Mesendoderm (in vitro differentiated cells): ENCODE measurements at regions not wholly inside any gene's neighbourhood (a gene's known extent, or its start where the extent isn't known, plus 50 kb on each side); places are given as distances from the start of the nearest gene placed in this dataset.
"Not testable (repeated sequence)": the region's sequence is repeated elsewhere in the genome, so short reads cannot be mapped to it uniquely, and the experiment has no call there.

ENCODE experiments used
- DNase-seq: peaks from one replicate; pipeline ENCODE4 v3.0.0; 2013
- H2AK5ac ChIP-seq: 2 replicates; pipeline ENCODE4 v1.6.1; 2013; ENCODE audit warnings: low read length, inconsistent platforms
- H2BK120ac ChIP-seq: 2 replicates; pipeline ENCODE4 v1.6.1; 2013; ENCODE audit warnings: low read depth, mild to moderate bottlenecking, low read length, moderate library complexity, mixed read lengths
- H2BK15ac ChIP-seq: replicated peaks from 2 replicates; pipeline ENCODE4 v1.6.1; 2013; ENCODE audit warnings: low read depth, mild to moderate bottlenecking, moderate library complexity
- H2BK5ac ChIP-seq: 2 replicates; pipeline ENCODE4 v1.6.1; 2013; ENCODE audit warnings: low read length, inconsistent platforms
- H3K18ac ChIP-seq: 2 replicates; pipeline ENCODE4 v1.6.1; 2013; ENCODE audit warnings: mild to moderate bottlenecking, low read length, mixed read lengths
- H3K23ac ChIP-seq: one replicate; pipeline ENCODE4 v1.6.1; 2013; ENCODE audit warnings: low read length
- H3K27ac ChIP-seq: 2 replicates; pipeline ENCODE4 v1.5.1; 2013; ENCODE audit warnings: low read depth, mild to moderate bottlenecking, inconsistent platforms, low read length, moderate library complexity
- H3K27me3 ChIP-seq: 2 replicates; pipeline ENCODE4 v1.6.1; 2013; ENCODE audit warnings: low read length, control low read depth, mild to moderate bottlenecking, inconsistent platforms; ENCODE audit not compliant: insufficient read depth, poor library complexity
- H3K36me3 ChIP-seq: 2 replicates; pipeline ENCODE4 v1.6.1; 2013; ENCODE audit warnings: low read length, inconsistent platforms; ENCODE audit not compliant: control insufficient read depth, insufficient read depth
- H3K4ac ChIP-seq: one replicate; pipeline ENCODE4 v1.6.1; 2013; ENCODE audit warnings: low read depth, mild to moderate bottlenecking, low read length, moderate library complexity
- H3K4me1 ChIP-seq: 2 replicates; pipeline ENCODE4 v1.6.1; 2013; ENCODE audit warnings: low read depth, low read length, inconsistent platforms; ENCODE audit not compliant: control insufficient read depth
- H3K4me2 ChIP-seq: 2 replicates; pipeline ENCODE4 v1.6.1; 2013; ENCODE audit warnings: low read length
- H3K4me3 ChIP-seq: 2 replicates; pipeline ENCODE4 v1.5.1; 2013; ENCODE audit warnings: mild to moderate bottlenecking, low read length
- H3K56ac ChIP-seq: one replicate; pipeline ENCODE4 v1.6.1; 2013; ENCODE audit warnings: low read length
- H3K79me1 ChIP-seq: 2 replicates; pipeline ENCODE4 v1.6.1; 2013; ENCODE audit warnings: low read length, inconsistent platforms
- H3K79me2 ChIP-seq: 2 replicates; pipeline ENCODE4 v1.6.1; 2013; ENCODE audit warnings: mild to moderate bottlenecking, low read length; ENCODE audit not compliant: control insufficient read depth, insufficient read depth
- H3K9ac ChIP-seq: 2 replicates; pipeline ENCODE4 v1.6.1; 2013; ENCODE audit warnings: low read length, inconsistent platforms
- H4K5ac ChIP-seq: one replicate; pipeline ENCODE4 v1.6.1; 2013; ENCODE audit warnings: low read length
- H4K8ac ChIP-seq: one replicate; pipeline ENCODE4 v1.6.1; 2013; ENCODE audit warnings: low read depth, mild to moderate bottlenecking, control low read depth, low read length, moderate library complexity
- WGBS: extraction: QIAGEN DNeasy Blood & Tissue Kit; methylation state at CpG from one replicate; pipeline ENCODE4 v1.1.7; 2013; ENCODE audit warnings: low lambda C conversion rate, missing lambda C conversion rate; ENCODE audit not compliant: insufficient coverage; ENCODE audit errors: extremely low coverage; 5-methylcytosine and 5-hydroxymethylcytosine counted together

GRCh38 chr17:20651736-20652135 is 72.2 kb downstream of the CDRT15L2 start:
- H3K4me1 ChIP-seq, H2AK5ac ChIP-seq, H3K27me3 ChIP-seq, H3K4ac ChIP-seq, H3K56ac ChIP-seq, H2BK15ac ChIP-seq, H3K18ac ChIP-seq, H3K9ac ChIP-seq, H3K4me3 ChIP-seq, H2BK5ac ChIP-seq, H3K79me2 ChIP-seq, H4K5ac ChIP-seq, H3K23ac ChIP-seq, H3K79me1 ChIP-seq, H3K36me3 ChIP-seq, H4K8ac ChIP-seq, H3K4me2 ChIP-seq, DNase-seq, H2BK120ac ChIP-seq, H3K27ac ChIP-seq: not testable (repeated sequence)
- no CpG with 5 or more reads among the region's 2 CpGs for WGBS

DNA sequence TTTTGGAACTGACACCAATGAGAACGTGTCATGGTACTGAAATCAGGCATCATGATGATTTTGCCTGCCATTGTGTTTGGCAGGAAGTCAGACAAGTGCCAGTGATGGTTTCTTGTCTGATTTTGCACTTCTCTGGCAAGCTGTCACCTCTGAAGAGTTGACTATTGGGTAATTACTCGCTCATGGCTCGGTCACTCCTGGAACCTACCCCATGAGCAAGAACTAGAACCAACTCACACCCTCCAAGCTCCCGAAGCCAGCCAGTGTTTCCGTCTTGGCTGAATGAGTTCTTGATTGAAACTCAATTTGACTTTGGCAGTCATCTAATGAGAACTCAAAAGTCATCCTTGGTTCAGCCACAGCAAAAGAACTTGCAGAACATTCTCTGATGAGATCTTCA is 73.9 kb downstream of the CDRT15L2 start:
- not testable (repeated sequence) for H3K18ac ChIP-seq, H3K27ac ChIP-seq, H2BK5ac ChIP-seq, H3K79me1 ChIP-seq, H3K56ac ChIP-seq, H3K27me3 ChIP-seq, H3K36me3 ChIP-seq, H4K8ac ChIP-seq, H3K4ac ChIP-seq, H3K9ac ChIP-seq, H3K4me1 ChIP-seq, H3K4me2 ChIP-seq, H3K23ac ChIP-seq, H3K4me3 ChIP-seq, H2AK5ac ChIP-seq, H3K79me2 ChIP-seq, H4K5ac ChIP-seq, DNase-seq, H2BK120ac ChIP-seq, H2BK15ac ChIP-seq
- no CpG with 5 or more reads among the region's 5 CpGs for WGBS

- not testable (repeated sequence) for H3K23ac ChIP-seq, H3K79me1 ChIP-seq, H4K8ac ChIP-seq, H2BK120ac ChIP-seq, H2BK5ac ChIP-seq, H3K9ac ChIP-seq, H3K27me3 ChIP-seq, H3K56ac ChIP-seq, H3K4me1 ChIP-seq, H2BK15ac ChIP-seq, H4K5ac ChIP-seq, H3K36me3 ChIP-seq, H3K18ac ChIP-seq, H3K79me2 ChIP-seq, H2AK5ac ChIP-seq, H3K4me2 ChIP-seq, H3K4ac ChIP-seq, H3K4me3 ChIP-seq, H3K27ac ChIP-seq
- DNase-seq: peak; percentile 19
- WGBS: no CpG with 5 or more reads among the region's 4 CpGs
These were observed 74.6 kb downstream of the CDRT15L2 start for GRCh38 chr17:20654114-20654513.

DNA sequence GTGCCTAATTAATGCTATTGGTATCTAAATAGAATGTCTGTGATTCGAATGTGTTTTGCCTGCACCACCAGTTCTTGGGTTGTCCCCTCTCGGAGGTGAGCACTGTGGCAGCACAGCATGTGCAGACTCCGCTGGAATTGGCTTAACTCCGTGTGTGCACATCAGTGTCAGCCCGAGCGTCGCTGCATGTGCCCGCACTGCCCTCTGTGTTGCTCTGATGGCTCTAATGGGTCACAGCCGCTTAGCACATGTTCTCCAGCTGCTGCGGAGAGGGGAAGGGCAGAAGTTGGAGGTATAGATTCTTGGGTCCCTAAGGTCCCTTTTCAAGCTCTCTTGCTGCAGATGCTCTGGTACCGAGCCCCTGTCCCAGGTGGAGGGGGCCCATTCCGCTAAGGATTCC is 75.1 kb downstream of the CDRT15L2 start:
- H3K4me1 ChIP-seq, H2BK5ac ChIP-seq, H3K4me3 ChIP-seq, H3K27ac ChIP-seq, H3K4ac ChIP-seq, DNase-seq, H2BK15ac ChIP-seq, H4K8ac ChIP-seq, H3K23ac ChIP-seq, H3K36me3 ChIP-seq, H4K5ac ChIP-seq, H3K9ac ChIP-seq, H2BK120ac ChIP-seq, H3K79me2 ChIP-seq, H3K4me2 ChIP-seq, H3K18ac ChIP-seq, H3K27me3 ChIP-seq, H2AK5ac ChIP-seq, H3K56ac ChIP-seq, H3K79me1 ChIP-seq: not testable (repeated sequence)
- no CpG with 5 or more reads among the region's 12 CpGs for WGBS

- H3K27ac ChIP-seq, H3K4me2 ChIP-seq, H3K18ac ChIP-seq, DNase-seq, H2BK5ac ChIP-seq, H2AK5ac ChIP-seq, H3K23ac ChIP-seq, H3K56ac ChIP-seq, H3K9ac ChIP-seq, H3K4me1 ChIP-seq, H3K36me3 ChIP-seq, H4K8ac ChIP-seq, H3K4ac ChIP-seq, H4K5ac ChIP-seq, H3K79me1 ChIP-seq, H2BK120ac ChIP-seq, H3K4me3 ChIP-seq, H3K27me3 ChIP-seq, H2BK15ac ChIP-seq, H3K79me2 ChIP-seq: not testable (repeated sequence)
- no CpG with 5 or more reads among the region's 6 CpGs for WGBS
These were observed 85.8 kb downstream of the CDRT15L2 start for GRCh38 chr17:20665103-20665955.

- not testable (repeated sequence) for H3K4me1 ChIP-seq, H3K9ac ChIP-seq, H2BK5ac ChIP-seq, H2BK15ac ChIP-seq, H2AK5ac ChIP-seq, H3K4me2 ChIP-seq, H4K8ac ChIP-seq, H3K4me3 ChIP-seq, H3K27ac ChIP-seq, H3K36me3 ChIP-seq, H3K4ac ChIP-seq, H4K5ac ChIP-seq, H3K56ac ChIP-seq, DNase-seq, H3K18ac ChIP-seq, H3K79me1 ChIP-seq, H3K27me3 ChIP-seq, H3K79me2 ChIP-seq, H3K23ac ChIP-seq, H2BK120ac ChIP-seq
- no CpG with 5 or more reads among the region's 6 CpGs for WGBS
These were observed 87.2 kb downstream of the CDRT15L2 start for GRCh38 chr17:20666689-20667088.
